A549 (cell line): ENCODE measurements at regions not wholly inside any gene's neighbourhood (a gene's known extent, or its start where the extent isn't known, plus 50 kb on each side); places are given as distances from the start of the nearest gene placed in this dataset.

ENCODE experiments used
- CBX8 ChIP-seq: fragments of 200-600 bp; sonication (generic); IDR thresholded peaks from 2 replicates; pipeline ENCODE4 v1.6.1; 2016
- CEBPB ChIP-seq, 2 experiments: fragments of >200 bp in 1 of 2; sonication (Bioruptor Twin) in 1 of 2; formaldehyde crosslinking in 1 of 2; IDR thresholded peaks; 2 replicates each; pipeline ENCODE4 v1.6.1; 2012 to 2016
- CTCF ChIP-seq: fragments of >200 bp; sonication (Bioruptor Twin); formaldehyde crosslinking; IDR thresholded peaks from 3 replicates; pipeline ENCODE4 v1.5.1; 2016
- MAX ChIP-seq: IDR thresholded peaks from 2 replicates; pipeline ENCODE4 v1.6.1; 2012
- POLR2A ChIP-seq: IDR thresholded peaks from 2 replicates; pipeline ENCODE4 v1.6.1; 2012; ENCODE audit warnings: mild to moderate bottlenecking, low read length

GRCh38 chr5:164362835-164363234, 857.4 kb downstream of the MAT2B start:
- TF ChIP-seq CTCF (no peak), MAX (no peak), POLR2A (no peak), CEBPB (IDR thresholded peaks at IDR 0.05) (no peak), CBX8 (no peak)
